ENCODE measurements at regions not wholly inside any gene's neighbourhood (a gene's known extent, or its start where the extent isn't known, plus 50 kb on each side); places are given as distances from the start of the nearest gene placed in this dataset.

- Mint-ChIP-seq H3K27ac (no peak overlapping the region), H3K9me3 (no peaks in the 10 kb centered on the region), H3K4me1 (no peaks in the 10 kb centered on the region), H3K27me3 (ENCODE audit: low read depth) (peaks cover 52% of the 10 kb centered on the region), H3K36me3 (no peaks in the 10 kb centered on the region), H3K4me3 (no peak overlapping the region)
- ATAC-seq = no peak
- ChIA-PET POLR2A (no interaction called here), CTCF (no interaction called here)
- DNase-seq (ENCODE audit: low spot score) = no peak
- TF ChIP-seq ZNF317 (CRISPR knock-in tag; IDR thresholded peaks at IDR 0.05; ENCODE audit: borderline replicate concordance, low read depth) (no peak), TCF7 (CRISPR knock-in tag; IDR thresholded peaks at IDR 0.05; ENCODE audit: low read depth) (no peak), FOXJ3 (CRISPR knock-in tag; IDR thresholded peaks at IDR 0.05; ENCODE audit: borderline replicate concordance) (no peak), MAX (CRISPR knock-in tag; IDR thresholded peaks at IDR 0.05) (no peak), HMGA2 (CRISPR knock-in tag; IDR thresholded peaks at IDR 0.05) (no peak), NFATC4 (CRISPR knock-in tag; IDR thresholded peaks at IDR 0.05) (no peak), ELF4 (CRISPR knock-in tag; IDR thresholded peaks at IDR 0.05; ENCODE audit: low read depth) (no peak), MYBL2 (CRISPR knock-in tag; IDR thresholded peaks at IDR 0.05) (no peak), ZMAT4 (CRISPR knock-in tag; IDR thresholded peaks at IDR 0.05) (no peak), NR3C1 (CRISPR knock-in tag; conservative IDR thresholded peaks at IDR 0.05; ENCODE audit: low read depth) (no peak)
Measured at GRCh38 chr6:132153221-132153898, 202.2 kb upstream of the CCN2 start.

GRCh38 chr6:132147530-132148011 lies 196.4 kb upstream of the CCN2 start:
- H3K36me3 Mint-ChIP-seq = no peaks in the 10 kb centered on the region
- peaks cover 42% of the 10 kb centered on the region for H3K27me3 Mint-ChIP-seq (ENCODE audit: low read depth)
- DNase-seq (ENCODE audit: low spot score) (no peak), ATAC-seq (peak; percentile 62)
- H3K9me3 Mint-ChIP-seq = no peaks in the 10 kb centered on the region
- H3K27ac Mint-ChIP-seq = no peak overlapping the region
- H3K4me1 Mint-ChIP-seq = 0 out of 2 replicates have a peak, but pooled peaks cover 4% of the 10 kb centered on the region
- CTCF ChIA-PET = no interaction called here
- H3K4me3 Mint-ChIP-seq = no peak overlapping the region
- POLR2A ChIA-PET = no interaction called here
- no peak for TF ChIP-seq AR (CRISPR knock-in tag; IDR thresholded peaks at IDR 0.05)
- TF ChIP-seq JAZF1 (CRISPR knock-in tag; IDR thresholded peaks at IDR 0.05) = no peak
- TF ChIP-seq ZNF317 (CRISPR knock-in tag; IDR thresholded peaks at IDR 0.05; ENCODE audit: borderline replicate concordance, low read depth) = no peak
- TF ChIP-seq ZNF396 (CRISPR knock-in tag; IDR thresholded peaks at IDR 0.05; ENCODE audit: borderline replicate concordance) = no peak
- TF ChIP-seq CDX4 (CRISPR knock-in tag; IDR thresholded peaks at IDR 0.05; ENCODE audit: borderline replicate concordance) = no peak
- TF ChIP-seq IRF1 (CRISPR knock-in tag; IDR thresholded peaks at IDR 0.05) = no peak
- no peak for TF ChIP-seq ZNF281 (CRISPR knock-in tag; IDR thresholded peaks at IDR 0.05)
- no peak for TF ChIP-seq NFE2L1 (CRISPR knock-in tag; IDR thresholded peaks at IDR 0.05)
- TF ChIP-seq STAT6 (CRISPR knock-in tag; conservative IDR thresholded peaks at IDR 0.05; ENCODE audit: low read depth) = no peak
- TF ChIP-seq CTCF (IDR thresholded peaks at IDR 0.05) = no peak
- TF ChIP-seq ZNF121 (CRISPR knock-in tag; IDR thresholded peaks at IDR 0.05) = no peak
- TF ChIP-seq NR3C1 (CRISPR knock-in tag; conservative IDR thresholded peaks at IDR 0.05; ENCODE audit: low read depth) = no peak
